ENCODE measurements at regions not wholly inside any gene's neighbourhood (a gene's known extent, or its start where the extent isn't known, plus 50 kb on each side); places are given as distances from the start of the nearest gene placed in this dataset.

DNA sequence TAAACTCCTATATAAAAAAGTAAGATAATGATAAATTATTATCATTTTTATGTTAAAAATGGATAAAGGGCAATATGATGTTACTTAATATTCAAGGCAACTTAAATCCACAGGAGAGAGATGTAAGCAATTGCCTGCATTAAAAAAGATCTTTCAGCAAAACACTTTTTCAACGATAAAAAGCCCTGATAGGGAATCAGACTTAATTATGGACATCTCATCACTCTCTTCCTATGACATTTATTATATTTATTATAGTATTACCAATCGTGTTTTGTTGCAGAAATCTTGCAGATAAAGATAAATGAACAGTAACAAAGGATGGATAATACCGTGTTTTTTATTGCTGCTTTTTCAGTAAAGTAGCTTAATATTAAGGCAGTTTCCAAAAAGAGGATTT, 178.5 kb downstream of the SH2D1A start:
- TF ChIP-seq POLR2AphosphoS5 (IDR thresholded peaks at IDR 0.05) (no peak), POLR2A (IDR thresholded peaks at IDR 0.05) (no peak)
- TF ChIP-seq, protein P1, sequence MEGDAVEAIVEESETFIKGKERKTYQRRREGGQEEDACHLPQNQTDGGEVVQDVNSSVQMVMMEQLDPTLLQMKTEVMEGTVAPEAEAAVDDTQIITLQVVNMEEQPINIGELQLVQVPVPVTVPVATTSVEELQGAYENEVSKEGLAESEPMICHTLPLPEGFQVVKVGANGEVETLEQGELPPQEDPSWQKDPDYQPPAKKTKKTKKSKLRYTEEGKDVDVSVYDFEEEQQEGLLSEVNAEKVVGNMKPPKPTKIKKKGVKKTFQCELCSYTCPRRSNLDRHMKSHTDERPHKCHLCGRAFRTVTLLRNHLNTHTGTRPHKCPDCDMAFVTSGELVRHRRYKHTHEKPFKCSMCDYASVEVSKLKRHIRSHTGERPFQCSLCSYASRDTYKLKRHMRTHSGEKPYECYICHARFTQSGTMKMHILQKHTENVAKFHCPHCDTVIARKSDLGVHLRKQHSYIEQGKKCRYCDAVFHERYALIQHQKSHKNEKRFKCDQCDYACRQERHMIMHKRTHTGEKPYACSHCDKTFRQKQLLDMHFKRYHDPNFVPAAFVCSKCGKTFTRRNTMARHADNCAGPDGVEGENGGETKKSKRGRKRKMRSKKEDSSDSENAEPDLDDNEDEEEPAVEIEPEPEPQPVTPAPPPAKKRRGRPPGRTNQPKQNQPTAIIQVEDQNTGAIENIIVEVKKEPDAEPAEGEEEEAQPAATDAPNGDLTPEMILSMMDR (IDR thresholded peaks at IDR 0.05), result no peak

Measured in transverse colon (tissue), 4 donors.